ENCODE measurements at regions not wholly inside any gene's neighbourhood (a gene's known extent, or its start where the extent isn't known, plus 50 kb on each side); places are given as distances from the start of the nearest gene placed in this dataset.
"Not testable (repeated sequence)": the region's sequence is repeated elsewhere in the genome, so short reads cannot be mapped to it uniquely, and the experiment has no call there.

DNA sequence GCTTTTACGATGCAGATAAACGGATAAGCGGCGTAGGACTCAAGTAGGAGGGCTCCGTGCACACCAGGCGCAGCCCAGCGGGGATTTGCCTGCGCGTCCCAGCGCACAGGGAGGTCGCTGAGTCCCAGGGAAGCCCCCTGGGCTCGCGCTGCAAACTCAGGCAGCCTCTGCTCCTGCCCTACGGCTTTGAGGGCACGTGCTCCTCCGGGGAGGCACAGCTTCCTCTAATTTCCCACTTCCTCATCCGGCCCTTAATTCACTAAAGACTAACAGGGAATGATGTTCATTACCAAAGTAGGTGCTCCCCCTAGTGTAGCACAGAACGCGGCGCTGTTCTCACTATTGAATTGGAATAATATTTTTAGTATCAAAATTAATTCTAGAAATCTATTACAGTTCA, 825.4 kb downstream of the KCNJ18 start:
- Histone ChIP-seq H3K27me3 (no peaks in the 10 kb centered on the region), H3K4me3 (peak overlapping the region; percentile 9 to 24), H3K36me3 (ENCODE audit: low read depth, missing control alignments) (no peaks in the 10 kb centered on the region), H3K4me1 (no peaks in the 10 kb centered on the region), H3K27ac (no peak overlapping the region), H3K9me3 (no peaks in the 10 kb centered on the region)
- DNase-seq = no peak
- WGBS, 2 donors = 42 to 43% methylated on average over 5 to 20 of the region's 20 CpGs
- TF ChIP-seq, protein P1, sequence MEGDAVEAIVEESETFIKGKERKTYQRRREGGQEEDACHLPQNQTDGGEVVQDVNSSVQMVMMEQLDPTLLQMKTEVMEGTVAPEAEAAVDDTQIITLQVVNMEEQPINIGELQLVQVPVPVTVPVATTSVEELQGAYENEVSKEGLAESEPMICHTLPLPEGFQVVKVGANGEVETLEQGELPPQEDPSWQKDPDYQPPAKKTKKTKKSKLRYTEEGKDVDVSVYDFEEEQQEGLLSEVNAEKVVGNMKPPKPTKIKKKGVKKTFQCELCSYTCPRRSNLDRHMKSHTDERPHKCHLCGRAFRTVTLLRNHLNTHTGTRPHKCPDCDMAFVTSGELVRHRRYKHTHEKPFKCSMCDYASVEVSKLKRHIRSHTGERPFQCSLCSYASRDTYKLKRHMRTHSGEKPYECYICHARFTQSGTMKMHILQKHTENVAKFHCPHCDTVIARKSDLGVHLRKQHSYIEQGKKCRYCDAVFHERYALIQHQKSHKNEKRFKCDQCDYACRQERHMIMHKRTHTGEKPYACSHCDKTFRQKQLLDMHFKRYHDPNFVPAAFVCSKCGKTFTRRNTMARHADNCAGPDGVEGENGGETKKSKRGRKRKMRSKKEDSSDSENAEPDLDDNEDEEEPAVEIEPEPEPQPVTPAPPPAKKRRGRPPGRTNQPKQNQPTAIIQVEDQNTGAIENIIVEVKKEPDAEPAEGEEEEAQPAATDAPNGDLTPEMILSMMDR (IDR thresholded peaks at IDR 0.05) = no peak
- TF ChIP-seq POLR2A (IDR thresholded peaks at IDR 0.05) = no peak
- intact Hi-C loops (cut with DNase I; ENCODE audit: low total_unique reads) = no loop called here

DNA sequence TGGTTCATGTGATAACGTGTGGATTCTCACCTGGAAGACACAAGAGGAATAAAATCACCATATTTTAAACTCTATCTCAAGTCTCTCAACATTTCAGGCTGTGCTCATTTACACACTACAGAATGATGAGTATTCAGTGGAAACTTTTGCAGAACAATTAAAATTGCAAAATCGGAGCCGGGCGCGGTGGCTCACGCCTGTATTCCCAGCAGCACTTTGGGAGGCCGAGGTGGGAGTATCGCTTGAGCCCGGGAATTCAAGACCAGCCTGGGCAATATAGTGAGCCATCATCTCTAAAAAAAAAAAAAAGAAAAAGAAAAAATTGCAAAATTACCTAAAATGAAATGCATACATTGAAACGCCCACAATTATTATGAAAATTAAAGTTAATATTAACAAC, 825.9 kb downstream of the KCNJ18 start:
- TF ChIP-seq, protein P1 (IDR thresholded peaks at IDR 0.05) = no peak
- TF ChIP-seq POLR2A (IDR thresholded peaks at IDR 0.05) = no peak
- H3K27ac ChIP-seq = no peak overlapping the region
- intact Hi-C loops (cut with DNase I; ENCODE audit: low total_unique reads) = no loop called here
- no peak overlapping the region for H3K4me3 ChIP-seq
- WGBS, 2 donors = 64 to 68% methylated on average over 10 of the region's 10 CpGs
- no peaks in the 10 kb centered on the region for H3K36me3 ChIP-seq (ENCODE audit: low read depth, missing control alignments)
- H3K4me1 ChIP-seq = no peaks in the 10 kb centered on the region
- DNase-seq = no peak
- no peaks in the 10 kb centered on the region for H3K27me3 ChIP-seq
- no peaks in the 10 kb centered on the region for H3K9me3 ChIP-seq

DNA sequence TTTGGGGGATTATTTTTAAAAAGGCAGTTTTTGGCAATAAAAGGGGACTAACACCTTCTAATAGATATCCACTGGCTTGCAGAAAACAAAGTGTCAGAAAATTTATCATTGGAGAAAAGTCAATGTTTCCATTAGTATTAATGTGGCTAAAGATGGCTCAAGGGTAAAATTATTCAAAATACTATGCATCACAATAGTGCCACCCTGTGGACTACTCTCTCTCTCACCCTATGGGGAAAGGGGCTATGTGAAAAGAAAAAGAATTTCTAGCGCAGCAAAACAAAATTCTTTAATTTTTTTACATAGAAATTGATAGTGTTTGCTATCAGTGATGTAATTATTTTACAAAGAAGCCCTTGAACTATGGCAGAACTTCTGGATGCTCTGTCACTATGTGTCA, 856.5 kb downstream of the KCNJ18 start:
- DNase-seq; H3K4me1 ChIP-seq; intact Hi-C loops (cut with DNase I; ENCODE audit: low total_unique reads); H3K27me3 ChIP-seq; H3K27ac ChIP-seq; H3K36me3 ChIP-seq (ENCODE audit: low read depth, missing control alignments); H3K4me3 ChIP-seq; H3K9me3 ChIP-seq: not testable (repeated sequence)
- WGBS, 2 donors = 61 to 78% methylated on average over 1 of the region's 1 CpG

DNA sequence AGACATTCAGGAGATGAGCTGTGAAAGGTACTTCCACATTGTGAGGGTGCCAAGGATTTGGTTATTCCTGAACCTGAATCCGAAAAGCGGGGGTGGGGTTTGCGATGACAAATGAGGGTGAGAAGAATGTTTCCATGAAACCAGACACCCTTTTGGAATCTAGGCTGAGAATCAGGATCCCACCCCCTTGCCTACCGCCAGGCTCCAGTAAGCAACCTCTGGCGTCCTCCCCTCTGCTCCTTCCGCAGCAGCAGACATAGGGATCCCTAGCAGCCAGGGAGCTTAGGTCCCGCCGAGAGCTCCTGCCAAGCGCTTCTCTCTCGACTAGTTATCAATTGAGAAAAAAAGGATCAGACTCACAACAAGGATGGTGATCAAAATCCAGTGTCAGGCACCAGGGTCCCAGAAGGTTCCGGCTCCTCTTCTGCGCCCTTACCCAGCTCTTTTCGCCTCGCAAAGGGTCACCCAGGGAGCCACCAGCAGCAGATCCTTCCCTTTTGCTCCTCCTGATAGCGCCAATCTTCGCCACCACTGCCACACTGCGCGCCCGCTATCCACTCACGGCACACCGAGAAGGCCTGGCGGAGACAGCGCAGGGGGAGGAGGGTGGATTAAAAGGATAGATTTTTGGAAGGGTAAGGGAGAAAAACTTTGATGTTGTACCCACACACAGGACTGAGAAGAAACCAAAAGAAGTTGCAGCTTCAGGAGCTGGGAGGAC, 859.5 kb downstream of the KCNJ18 start:
- H3K27me3 ChIP-seq; DNase-seq; intact Hi-C loops (cut with DNase I; ENCODE audit: low total_unique reads); H3K9me3 ChIP-seq; H3K4me1 ChIP-seq; H3K27ac ChIP-seq; H3K36me3 ChIP-seq (ENCODE audit: low read depth, missing control alignments): not testable (repeated sequence)
- peak overlapping the region in 1 of 2 donors; percentile 13 for H3K4me3 ChIP-seq
- WGBS, 2 donors = 45 to 58% methylated on average over 23 of the region's 23 CpGs

DNA sequence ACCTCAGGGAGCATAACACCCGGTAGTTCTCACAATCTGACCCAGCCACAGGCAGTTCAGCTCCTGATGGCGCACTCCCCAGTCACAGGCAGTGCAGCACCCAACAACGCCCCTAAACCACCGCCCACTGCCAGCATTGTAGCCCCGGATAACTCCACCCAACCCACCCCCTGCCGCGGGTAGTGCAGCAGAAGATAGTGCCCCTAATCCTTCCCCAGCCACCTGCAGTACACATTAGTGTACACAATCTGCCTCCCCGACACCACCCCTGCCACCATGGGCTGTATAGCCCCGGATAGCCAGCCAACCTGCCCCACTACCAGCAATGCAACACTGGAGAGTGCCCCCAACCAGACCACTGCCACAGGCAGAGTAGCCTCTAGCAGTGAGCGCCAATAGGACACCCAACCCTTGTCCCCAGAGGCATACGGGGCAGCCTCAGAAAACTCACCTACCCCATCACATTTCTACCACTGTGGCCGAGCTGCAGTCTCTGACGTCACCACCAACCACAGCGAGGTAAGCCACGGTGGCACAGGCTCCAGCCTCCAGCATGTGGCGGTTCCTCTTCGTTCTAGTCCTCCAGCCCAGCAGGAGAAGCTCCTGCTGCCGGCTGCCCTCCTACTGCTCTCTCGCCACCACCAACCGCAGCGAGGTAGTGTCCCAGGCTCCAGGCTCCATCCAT, 877.3 kb downstream of the KCNJ18 start:
- Histone ChIP-seq H3K4me1 (no peaks in the 10 kb centered on the region), H3K36me3 (ENCODE audit: low read depth, missing control alignments) (no peaks in the 10 kb centered on the region), H3K4me3 (peak overlapping the region in 1 of 2 donors; percentile 29), H3K27me3 (no peaks in the 10 kb centered on the region), H3K27ac (no peak overlapping the region), H3K9me3 (no peaks in the 10 kb centered on the region)
- TF ChIP-seq POLR2A (IDR thresholded peaks at IDR 0.05) = no peak
- TF ChIP-seq, protein P1 (IDR thresholded peaks at IDR 0.05) = no peak
- DNase-seq = no peak
- intact Hi-C loops (cut with DNase I; ENCODE audit: low total_unique reads) = no loop called here
- WGBS, 2 donors = 82% methylated on average over 9 to 21 of the region's 21 CpGs

Measured in testis (tissue), 2 donors.